ENCODE measurements at regions not wholly inside any gene's neighbourhood (a gene's known extent, or its start where the extent isn't known, plus 50 kb on each side); places are given as distances from the start of the nearest gene placed in this dataset.

DNA sequence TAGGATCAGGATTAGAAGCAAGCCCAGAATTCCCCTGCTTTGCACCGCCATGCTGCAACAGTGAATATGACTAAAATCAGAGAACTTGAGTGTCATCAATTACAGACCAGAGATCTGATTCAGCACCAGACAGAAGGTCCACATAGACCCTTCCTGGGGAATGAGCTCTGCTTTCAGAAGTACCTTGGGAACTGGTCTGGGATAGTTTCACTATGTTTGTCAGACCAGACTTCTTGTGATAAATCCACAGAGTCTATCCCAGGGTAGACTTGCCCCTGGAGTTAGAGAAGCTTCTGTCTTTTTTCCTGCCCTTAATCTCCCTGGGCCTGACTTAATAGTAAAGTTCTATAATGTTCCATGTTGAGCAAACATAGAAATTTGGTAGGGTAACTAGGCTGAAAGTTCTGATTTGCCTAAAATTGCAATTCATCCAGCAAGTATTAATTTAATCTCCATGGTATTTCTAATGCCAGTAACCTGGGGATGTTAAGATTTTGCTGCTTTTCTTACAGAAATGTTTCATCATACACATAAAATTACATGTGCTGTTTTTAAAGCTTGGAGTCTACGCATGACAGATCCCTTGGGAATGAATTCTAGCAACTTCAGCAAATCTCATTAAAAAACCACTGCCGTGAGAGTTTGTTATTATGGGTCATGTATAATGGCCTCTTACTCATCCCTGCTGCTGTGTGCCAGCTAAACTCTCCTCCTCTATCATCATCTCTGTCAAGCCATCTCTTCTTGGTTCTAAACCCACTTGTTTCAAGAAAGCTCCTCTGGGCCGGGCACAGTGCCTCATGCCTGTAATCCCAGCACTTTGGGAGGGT, 61.3 kb upstream of the METAP2 start:
- Histone ChIP-seq H3K4me1 (ENCODE audit: control insufficient read depth in 1 of 2, low read depth in 2 of 2) (peaks cover 0 to 43% of the 10 kb centered on the region in 2 donors), H3K27me3 (replicated peaks; ENCODE audit: insufficient read depth) (no peaks in the 10 kb centered on the region), H3K9me3 (no peaks in the 10 kb centered on the region), H3K27ac (peak overlapping the region in 1 of 2 donors; percentile 50), H3K4me3 (no peak overlapping the region), H3K36me3 (no peaks in the 10 kb centered on the region)
- TF ChIP-seq, protein P1, sequence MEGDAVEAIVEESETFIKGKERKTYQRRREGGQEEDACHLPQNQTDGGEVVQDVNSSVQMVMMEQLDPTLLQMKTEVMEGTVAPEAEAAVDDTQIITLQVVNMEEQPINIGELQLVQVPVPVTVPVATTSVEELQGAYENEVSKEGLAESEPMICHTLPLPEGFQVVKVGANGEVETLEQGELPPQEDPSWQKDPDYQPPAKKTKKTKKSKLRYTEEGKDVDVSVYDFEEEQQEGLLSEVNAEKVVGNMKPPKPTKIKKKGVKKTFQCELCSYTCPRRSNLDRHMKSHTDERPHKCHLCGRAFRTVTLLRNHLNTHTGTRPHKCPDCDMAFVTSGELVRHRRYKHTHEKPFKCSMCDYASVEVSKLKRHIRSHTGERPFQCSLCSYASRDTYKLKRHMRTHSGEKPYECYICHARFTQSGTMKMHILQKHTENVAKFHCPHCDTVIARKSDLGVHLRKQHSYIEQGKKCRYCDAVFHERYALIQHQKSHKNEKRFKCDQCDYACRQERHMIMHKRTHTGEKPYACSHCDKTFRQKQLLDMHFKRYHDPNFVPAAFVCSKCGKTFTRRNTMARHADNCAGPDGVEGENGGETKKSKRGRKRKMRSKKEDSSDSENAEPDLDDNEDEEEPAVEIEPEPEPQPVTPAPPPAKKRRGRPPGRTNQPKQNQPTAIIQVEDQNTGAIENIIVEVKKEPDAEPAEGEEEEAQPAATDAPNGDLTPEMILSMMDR (IDR thresholded peaks at IDR 0.05), result no peak
- ATAC-seq (ENCODE audit: insufficient number of reproducible peaks, low FRiP score, low read depth) (no peak), DNase-seq (ENCODE audit: low spot score) (no peak)

DNA sequence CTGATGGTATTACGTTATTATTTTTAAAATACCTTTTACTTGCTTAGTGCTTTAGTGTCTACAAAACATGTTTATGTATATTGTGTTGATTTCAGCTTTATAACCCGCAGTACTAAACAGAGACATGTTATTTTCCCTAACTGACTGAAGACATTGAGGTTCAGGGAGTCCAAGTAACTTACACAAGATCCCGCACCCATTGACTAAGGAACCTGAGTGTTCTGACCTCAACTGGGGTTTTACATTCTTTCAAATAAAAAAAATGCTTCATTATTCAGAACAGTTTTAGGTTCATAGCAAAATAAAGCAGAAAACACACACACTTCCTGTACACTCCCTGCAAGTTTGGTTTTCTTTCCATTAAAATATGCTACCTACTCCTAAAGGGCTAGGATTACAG, 60.4 kb upstream of the METAP2 start:
- DNase-seq (ENCODE audit: low spot score) (no peak), ATAC-seq (ENCODE audit: insufficient number of reproducible peaks, low FRiP score, low read depth) (no peak)
- Histone ChIP-seq H3K4me3 (no peak overlapping the region), H3K27me3 (replicated peaks; ENCODE audit: insufficient read depth) (no peaks in the 10 kb centered on the region), H3K4me1 (ENCODE audit: control insufficient read depth in 1 of 2, low read depth in 2 of 2) (peaks cover 0 to 52% of the 10 kb centered on the region in 2 donors), H3K27ac (peak overlapping the region; percentile 19 to 50), H3K9me3 (no peaks in the 10 kb centered on the region), H3K36me3 (no peaks in the 10 kb centered on the region)
- TF ChIP-seq, protein P1 (IDR thresholded peaks at IDR 0.05), result no peak

DNA sequence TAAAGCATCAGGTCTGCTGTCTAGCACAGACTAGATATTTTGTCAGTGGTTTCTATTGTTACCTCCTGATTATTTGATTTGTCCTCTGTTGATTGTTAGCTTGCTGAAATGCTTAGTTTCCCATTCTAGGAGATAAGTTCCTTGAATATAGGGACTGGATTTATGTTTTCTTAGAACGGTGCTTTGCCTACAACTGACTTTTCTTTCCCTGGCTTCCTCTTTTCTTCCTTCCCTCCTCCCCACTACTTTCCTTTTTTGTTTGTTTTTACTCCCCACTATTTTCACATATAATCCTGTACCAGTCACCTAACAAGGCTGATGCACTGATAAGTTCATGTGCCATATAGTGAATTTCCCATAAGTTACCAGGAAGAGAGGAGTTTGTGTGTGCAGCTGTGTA, 58.5 kb upstream of the METAP2 start:
- Histone ChIP-seq H3K27me3 (replicated peaks; ENCODE audit: insufficient read depth) (no peaks in the 10 kb centered on the region), H3K4me1 (ENCODE audit: control insufficient read depth in 1 of 2, low read depth in 2 of 2) (peaks cover 3 to 65% of the 10 kb centered on the region in 2 donors), H3K9me3 (no peaks in the 10 kb centered on the region), H3K36me3 (no peaks in the 10 kb centered on the region), H3K27ac (peak overlapping the region; percentile 81 to 83), H3K4me3 (no peak overlapping the region)
- TF ChIP-seq, protein P1 (IDR thresholded peaks at IDR 0.05), result no peak
- DNase-seq (ENCODE audit: low spot score), result no peak
- no peak for ATAC-seq (ENCODE audit: insufficient number of reproducible peaks, low FRiP score, low read depth)

DNA sequence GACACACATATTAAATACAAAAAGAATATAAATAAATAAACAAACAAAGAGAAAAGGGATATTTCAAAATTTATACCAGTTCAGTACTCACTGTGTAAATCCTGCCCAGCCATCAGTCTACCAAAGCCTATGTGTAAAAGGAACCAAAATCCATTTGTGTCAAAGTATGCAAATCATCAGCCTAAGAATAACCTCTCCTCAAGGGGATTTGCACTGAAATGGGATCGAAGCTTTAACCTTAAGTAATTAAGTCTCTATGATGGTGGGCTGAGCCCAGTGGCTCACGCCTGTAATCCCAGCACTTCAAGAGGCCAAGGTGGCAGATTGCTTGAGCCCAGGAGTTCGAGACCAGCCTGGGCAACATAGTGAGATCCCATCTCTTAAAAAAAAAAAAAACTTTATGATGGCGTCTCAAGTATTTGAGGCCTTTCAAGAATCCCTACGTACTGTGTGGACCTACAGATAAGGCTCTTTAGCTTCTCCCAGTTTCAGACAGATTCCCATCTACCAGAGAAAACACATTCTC, 57.8 kb upstream of the METAP2 start:
- ATAC-seq (ENCODE audit: insufficient number of reproducible peaks, low FRiP score, low read depth), result no peak
- H3K27ac ChIP-seq, result peak overlapping the region; percentile 81 to 83

DNA sequence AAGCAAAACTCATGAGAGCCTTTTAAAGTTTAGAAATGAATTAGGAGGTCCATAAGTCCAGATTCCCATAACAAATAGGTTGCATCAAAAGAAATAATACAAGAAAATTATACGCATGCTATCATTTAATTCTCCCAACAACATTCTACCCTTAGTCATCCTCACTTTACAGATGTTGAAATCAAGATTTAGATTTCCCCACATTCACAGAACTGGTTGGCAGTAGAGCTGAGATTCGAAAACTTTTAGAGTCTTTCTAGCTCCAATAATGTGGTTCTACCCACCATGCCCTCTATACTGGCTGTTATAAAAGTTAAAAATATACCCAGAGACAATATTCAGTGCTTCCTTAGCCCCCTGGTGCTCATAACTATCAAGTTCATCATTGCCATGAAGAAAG, 56.6 kb upstream of the METAP2 start:
- Histone ChIP-seq H3K9me3 (no peaks in the 10 kb centered on the region), H3K36me3 (no peaks in the 10 kb centered on the region), H3K27ac (peak overlapping the region; percentile 81 to 83), H3K4me1 (ENCODE audit: control insufficient read depth in 1 of 2, low read depth in 2 of 2) (peaks cover 3 to 70% of the 10 kb centered on the region in 2 donors), H3K27me3 (replicated peaks; ENCODE audit: insufficient read depth) (no peaks in the 10 kb centered on the region), H3K4me3 (peak overlapping the region; percentile 13)
- TF ChIP-seq, protein P1 (IDR thresholded peaks at IDR 0.05), result no peak
- DNase-seq (ENCODE audit: low spot score) (no peak), ATAC-seq (ENCODE audit: insufficient number of reproducible peaks, low FRiP score, low read depth) (no peak)

More for the DNA sequence above, 57.8 kb upstream of the METAP2 start:
- Histone ChIP-seq H3K36me3 (no peaks in the 10 kb centered on the region), H3K4me3 (no peak overlapping the region), H3K4me1 (ENCODE audit: control insufficient read depth in 1 of 2, low read depth in 2 of 2) (peaks cover 3 to 70% of the 10 kb centered on the region in 2 donors), H3K27me3 (replicated peaks; ENCODE audit: insufficient read depth) (no peaks in the 10 kb centered on the region), H3K9me3 (no peaks in the 10 kb centered on the region)
- DNase-seq (ENCODE audit: low spot score), result no peak
- TF ChIP-seq, protein P1 (IDR thresholded peaks at IDR 0.05), result no peak

Data from thoracic aorta (tissue), 2 donors.